Stimulated activated CD4-positive, alpha-beta T cell treated with anti-CD3 and anti-CD28 coated beads, Interleukin-1b, Interleukin-23, amount 100 ng/mL, for 24 hours (primary cell): ENCODE measurements at regions not wholly inside any gene's neighbourhood (a gene's known extent, or its start where the extent isn't known, plus 50 kb on each side); places are given as distances from the start of the nearest gene placed in this dataset.
"Not testable (repeated sequence)": the region's sequence is repeated elsewhere in the genome, so short reads cannot be mapped to it uniquely, and the experiment has no call there.

Source experiments
- DNase-seq, 4 experiments: peaks; one replicate each; pipeline ENCODE4 v3.0.0-alpha.2; 2020; ENCODE audit warnings: low read depth in 4 of 4, low spot score in 1 of 4

- not testable (repeated sequence) for DNase-seq
Observed at GRCh38 chr17:18546514-18547398, 70.2 kb downstream of the LGALS9C start.

- DNase-seq: not testable (repeated sequence)
Observed at GRCh38 chr17:18557086-18557485, 80.5 kb downstream of the LGALS9C start.

- not testable (repeated sequence) for DNase-seq
Observed at GRCh38 chr17:18563381-18564098, 80.7 kb downstream of the TBC1D28 start.

GRCh38 chr17:18564099-18564448 lies 80.1 kb downstream of the TBC1D28 start:
- peak in 3 of 4 experiments; percentile 1 to 9 (median 7) for DNase-seq

- DNase-seq: not testable (repeated sequence)
Observed at GRCh38 chr17:18568108-18568995, 75.8 kb downstream of the TBC1D28 start.

GRCh38 chr17:18569489-18569913 lies 74.7 kb downstream of the TBC1D28 start:
- not testable (repeated sequence) for DNase-seq

- DNase-seq: not testable (repeated sequence)
Observed at GRCh38 chr17:18572536-18572935, 71.7 kb downstream of the TBC1D28 start.

- DNase-seq: not testable (repeated sequence)
Observed at GRCh38 chr17:18574137-18574536, 70.1 kb downstream of the TBC1D28 start.
